ENCODE measurements at regions not wholly inside any gene's neighbourhood (a gene's known extent, or its start where the extent isn't known, plus 50 kb on each side); places are given as distances from the start of the nearest gene placed in this dataset.

DNA sequence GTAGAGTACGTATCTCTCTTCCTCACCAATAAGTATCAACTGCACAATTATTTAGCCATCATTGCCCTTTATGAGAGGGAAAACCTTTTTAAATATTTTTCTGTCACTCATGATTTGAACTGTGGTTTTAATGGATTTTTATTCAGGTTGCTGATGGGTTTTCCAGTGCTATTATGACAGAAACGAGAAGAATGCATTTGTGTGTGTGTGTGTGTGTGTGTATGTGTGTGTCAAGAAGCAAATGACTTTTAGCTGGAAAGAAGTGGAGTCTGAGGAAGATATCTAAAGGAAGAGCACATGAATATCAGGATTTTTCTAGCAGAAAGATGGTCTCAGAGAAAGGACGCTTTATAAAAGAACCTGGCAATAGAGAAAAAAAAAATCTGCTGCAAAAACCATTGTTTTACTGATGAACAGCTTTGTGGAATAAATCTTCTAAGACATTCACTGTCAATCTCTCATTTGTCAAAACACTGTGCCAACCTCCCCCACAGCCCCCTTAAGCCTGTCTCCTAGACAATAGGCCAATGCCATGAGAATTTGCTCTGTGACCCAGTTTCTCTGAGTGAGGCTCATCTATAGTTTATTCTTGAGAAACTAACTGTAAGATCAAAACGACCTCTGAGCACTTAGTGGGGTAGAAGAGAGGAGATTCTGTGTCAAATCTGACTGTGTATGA is 417.7 kb downstream of the FLRT2 start:
- TF ChIP-seq, protein P1, sequence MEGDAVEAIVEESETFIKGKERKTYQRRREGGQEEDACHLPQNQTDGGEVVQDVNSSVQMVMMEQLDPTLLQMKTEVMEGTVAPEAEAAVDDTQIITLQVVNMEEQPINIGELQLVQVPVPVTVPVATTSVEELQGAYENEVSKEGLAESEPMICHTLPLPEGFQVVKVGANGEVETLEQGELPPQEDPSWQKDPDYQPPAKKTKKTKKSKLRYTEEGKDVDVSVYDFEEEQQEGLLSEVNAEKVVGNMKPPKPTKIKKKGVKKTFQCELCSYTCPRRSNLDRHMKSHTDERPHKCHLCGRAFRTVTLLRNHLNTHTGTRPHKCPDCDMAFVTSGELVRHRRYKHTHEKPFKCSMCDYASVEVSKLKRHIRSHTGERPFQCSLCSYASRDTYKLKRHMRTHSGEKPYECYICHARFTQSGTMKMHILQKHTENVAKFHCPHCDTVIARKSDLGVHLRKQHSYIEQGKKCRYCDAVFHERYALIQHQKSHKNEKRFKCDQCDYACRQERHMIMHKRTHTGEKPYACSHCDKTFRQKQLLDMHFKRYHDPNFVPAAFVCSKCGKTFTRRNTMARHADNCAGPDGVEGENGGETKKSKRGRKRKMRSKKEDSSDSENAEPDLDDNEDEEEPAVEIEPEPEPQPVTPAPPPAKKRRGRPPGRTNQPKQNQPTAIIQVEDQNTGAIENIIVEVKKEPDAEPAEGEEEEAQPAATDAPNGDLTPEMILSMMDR (IDR thresholded peaks at IDR 0.05) = no peak
- TF ChIP-seq POLR2A (IDR thresholded peaks at IDR 0.05; ENCODE audit: low read depth) (no peak), EP300 (IDR thresholded peaks at IDR 0.05) (no peak), POLR2AphosphoS5 (IDR thresholded peaks at IDR 0.05) (no peak)
